ENCODE measurements at regions not wholly inside any gene's neighbourhood (a gene's known extent, or its start where the extent isn't known, plus 50 kb on each side); places are given as distances from the start of the nearest gene placed in this dataset.

DNA sequence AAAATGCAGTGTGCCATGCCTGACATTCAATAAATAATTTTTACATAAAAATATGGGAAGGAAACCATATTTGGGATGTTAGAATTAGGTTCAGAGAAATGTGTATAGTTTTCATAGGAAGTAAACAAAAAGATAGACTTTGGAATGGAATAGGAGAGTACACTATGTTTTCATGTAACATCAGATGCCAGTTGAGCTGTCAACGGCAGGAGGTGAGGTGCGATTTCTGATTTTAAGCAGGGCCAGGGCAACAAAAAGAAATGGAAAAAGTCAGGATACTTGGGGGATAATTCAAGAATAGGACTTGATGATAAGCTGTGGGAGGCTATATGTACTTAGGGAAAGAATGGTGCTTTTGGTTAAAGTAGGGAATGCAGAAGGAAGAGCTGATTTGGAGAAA, 639.5 kb downstream of the OTOL1 start:
- H3T11ph ChIP-seq (ENCODE audit: low read length): no peak overlapping the region
- no peak overlapping the region for H3K9ac ChIP-seq (ENCODE audit: extremely low read depth, insufficient read length, low read length)
- H2BK120ac ChIP-seq (ENCODE audit: low read depth, low read length, poor library complexity, severe bottlenecking): no peak overlapping the region
- H3K4me3 Mint-ChIP-seq: no peak overlapping the region
- no peaks in the 10 kb centered on the region for H3K9me3 Mint-ChIP-seq
- H3K9me3 ChIP-seq (ENCODE audit: control insufficient read depth, low read depth, low read length): no peaks in the 10 kb centered on the region
- H3K18ac ChIP-seq (ENCODE audit: insufficient read length, low read depth, low read length): no peak overlapping the region
- no peaks in the 10 kb centered on the region for H3K36me3 Mint-ChIP-seq (ENCODE audit: insufficient read depth in 1 of 3, low read depth in 3 of 3)
- H3K27ac Mint-ChIP-seq: no peak overlapping the region
- H4K91ac ChIP-seq (ENCODE audit: insufficient read length, low read depth, low read length): no peak overlapping the region
- no CpG with 5 or more reads among the region's 2 CpGs for WGBS (ENCODE audit: extremely low coverage, insufficient read length, low lambda C conversion rate)
- no peak for TF ChIP-seq CTCF (conservative IDR thresholded peaks at IDR 0.05)
- H4K20me1 ChIP-seq (ENCODE audit: control insufficient read depth, insufficient read depth, insufficient read length): no peaks in the 10 kb centered on the region
- no peak overlapping the region for H2BK15ac ChIP-seq (ENCODE audit: low read depth, low read length)
- H3K79me2 ChIP-seq (ENCODE audit: insufficient read depth, low read length): no peaks in the 10 kb centered on the region
- H3K4me2 ChIP-seq (ENCODE audit: insufficient read depth, insufficient read length, low read length): no peak overlapping the region
- H2BK12ac ChIP-seq (ENCODE audit: insufficient read length, low read depth, low read length): no peak overlapping the region
- no peak overlapping the region for H2AK5ac ChIP-seq (ENCODE audit: insufficient read length, low read length)
- no peak overlapping the region for H3K56ac ChIP-seq (ENCODE audit: insufficient read length, low read depth, low read length)
- no peak overlapping the region for H2BK5ac ChIP-seq (ENCODE audit: insufficient read length, low read length)
- H3K23ac ChIP-seq (ENCODE audit: insufficient read length, low read depth, low read length): no peak overlapping the region
- H3K4me1 Mint-ChIP-seq: no peaks in the 10 kb centered on the region
- H3K4me1 ChIP-seq (ENCODE audit: insufficient read depth, low read length): no peaks in the 10 kb centered on the region; the same call in 1 of the 2 replicates
- no peaks in the 10 kb centered on the region for H3K23me2 ChIP-seq (ENCODE audit: insufficient read length, low read depth, low read length, poor library complexity, severe bottlenecking)
- H4K8ac ChIP-seq (replicated peaks; ENCODE audit: insufficient read length, low read depth, low read length): no peak overlapping the region
- H3K4ac ChIP-seq (ENCODE audit: low read depth, low read length): no peak overlapping the region
- H2BK20ac ChIP-seq (ENCODE audit: low read depth, low read length, poor library complexity, severe bottlenecking): no peak overlapping the region
- H2AFZ ChIP-seq (ENCODE audit: low read length): no peak overlapping the region
- no peaks in the 10 kb centered on the region for H3K79me1 ChIP-seq (ENCODE audit: insufficient read depth, low read depth, low read length, poor library complexity, severe bottlenecking)
- no peak overlapping the region for H3K14ac ChIP-seq (ENCODE audit: insufficient read depth, low read length)
- H3K27me3 ChIP-seq (ENCODE audit: insufficient read depth, low read length): no peaks in the 10 kb centered on the region
- no peak for DNase-seq
- no peaks in the 10 kb centered on the region for H3K27me3 Mint-ChIP-seq (ENCODE audit: low read depth)
- no peak overlapping the region for H4K5ac ChIP-seq (ENCODE audit: insufficient read length, low read depth, low read length)
- H3K27ac ChIP-seq (ENCODE audit: insufficient read length, low read depth, low read length): no peak overlapping the region

Measured in H9 (cell line).